HEK293 (cell line): ENCODE measurements at regions not wholly inside any gene's neighbourhood (a gene's known extent, or its start where the extent isn't known, plus 50 kb on each side); places are given as distances from the start of the nearest gene placed in this dataset.

Experiments
- CTCF ChIA-PET: fragments of 350-600 bp; formaldehyde crosslinking; extraction: SDS; loops from one replicate; lab custom pipeline; 2021; ENCODE audit warnings: antibody characterized with exemption; lab: Yijun Ruan, JAX
- POLR2A ChIA-PET: fragments of 300-600 bp; formaldehyde crosslinking; extraction: SDS; loops from one replicate; lab custom pipeline; 2020; ENCODE audit warnings: antibody characterized with exemption, inconsistent platforms; lab: Yijun Ruan, JAX
- H3K27ac ChIP-seq: fragments of 200-500 bp; sonication (Bioruptor generic); 2 replicates; pipeline ENCODE4 v1.5.1; 2014; ENCODE audit warnings: low read depth, low read length, control low read depth, inconsistent platforms; ENCODE audit errors: extremely low read depth
- H3K36me3 ChIP-seq, 2 experiments: fragments of 200-500 bp in 1 of 2; sonication (Bioruptor generic) in 1 of 2; 1 replicate in 1 of 2; 2 replicates in 1 of 2; pipeline ENCODE4 v1.5.1; 2014 to 2017; ENCODE audit warnings: inconsistent platforms in 2 of 2, low read length in 2 of 2; ENCODE audit not compliant: control insufficient read depth in 2 of 2, insufficient read depth in 1 of 2
- H3K4me1 ChIP-seq: fragments of 200-500 bp; sonication (Bioruptor generic); 2 replicates; pipeline ENCODE4 v1.5.1; 2014; ENCODE audit warnings: mild to moderate bottlenecking, low read length, inconsistent platforms; ENCODE audit not compliant: control insufficient read depth, insufficient read depth
- H3K4me3 ChIP-seq: 2 replicates; pipeline ENCODE4 v1.5.1; 2011; ENCODE audit warnings: low read depth, mild to moderate bottlenecking, control low read depth, low read length, moderate library complexity
- H3K9me3 ChIP-seq: fragments of 200-500 bp; sonication (Bioruptor generic); 2 replicates; pipeline ENCODE4 v1.5.1; 2014; ENCODE audit warnings: low read depth, low read length, inconsistent platforms; ENCODE audit not compliant: control insufficient read depth, insufficient read depth
- GFI1B ChIP-seq: fragments of 450-650 bp; formaldehyde crosslinking; IDR thresholded peaks from 2 replicates; pipeline ENCODE4 v1.5.1; 2016; ENCODE audit warnings: missing biosample characterization, missing genetic modification characterization
- MZF1 ChIP-seq: fragments of 450-650 bp; formaldehyde crosslinking; IDR thresholded peaks from 2 replicates; pipeline ENCODE4 v1.5.1; 2017; ENCODE audit warnings: missing biosample characterization, missing genetic modification characterization, borderline replicate concordance
- OSR2 ChIP-seq: fragments of 450-650 bp; formaldehyde crosslinking; IDR thresholded peaks from 2 replicates; pipeline ENCODE4 v1.5.1; 2016; ENCODE audit warnings: missing biosample characterization, missing genetic modification characterization
- OVOL3 ChIP-seq: fragments of 450-650 bp; formaldehyde crosslinking; IDR thresholded peaks from 2 replicates; pipeline ENCODE4 v1.5.1; 2016; ENCODE audit warnings: missing biosample characterization, missing genetic modification characterization
- PRDM6 ChIP-seq: fragments of 450-650 bp; formaldehyde crosslinking; IDR thresholded peaks from 2 replicates; pipeline ENCODE4 v1.5.1; 2017; ENCODE audit warnings: missing biosample characterization, missing genetic modification characterization
- REST ChIP-seq: fragments of 450-650 bp; formaldehyde crosslinking; IDR thresholded peaks from 2 replicates; pipeline ENCODE4 v1.5.1; 2016; ENCODE audit warnings: missing biosample characterization, missing genetic modification characterization
- SETDB1 ChIP-seq: IDR thresholded peaks from one replicate; pipeline ENCODE4 v1.6.1; 2017; ENCODE audit warnings: mild to moderate bottlenecking, low read length, moderate library complexity, mixed read lengths; ENCODE audit not compliant: insufficient read length
- ZFP41 ChIP-seq: fragments of 450-650 bp; formaldehyde crosslinking; IDR thresholded peaks from 2 replicates; pipeline ENCODE4 v1.5.1; 2016; ENCODE audit warnings: missing biosample characterization, missing genetic modification characterization, borderline replicate concordance
- ZNF10 ChIP-seq: fragments of 450-650 bp; formaldehyde crosslinking; IDR thresholded peaks from 2 replicates; pipeline ENCODE4 v1.5.1; 2017; ENCODE audit warnings: missing biosample characterization, missing genetic modification characterization
- ZNF169 ChIP-seq: fragments of 450-650 bp; formaldehyde crosslinking; IDR thresholded peaks from 2 replicates; pipeline ENCODE4 v1.5.1; 2016; ENCODE audit warnings: missing biosample characterization, missing genetic modification characterization
- ZNF184 ChIP-seq: fragments of 450-650 bp; IDR thresholded peaks from 2 replicates; pipeline ENCODE4 v1.5.1; 2018; ENCODE audit warnings: missing biosample characterization, mild to moderate bottlenecking, missing genetic modification characterization
- ZNF354C ChIP-seq: fragments of 450-650 bp; formaldehyde crosslinking; IDR thresholded peaks from 2 replicates; pipeline ENCODE4 v1.5.1; 2016; ENCODE audit warnings: missing biosample characterization, missing genetic modification characterization, low read depth, borderline replicate concordance
- ZNF416 ChIP-seq: fragments of 450-650 bp; formaldehyde crosslinking; IDR thresholded peaks from 2 replicates; pipeline ENCODE4 v1.5.1; 2016; ENCODE audit warnings: missing biosample characterization, missing genetic modification characterization
- ZNF518A ChIP-seq: fragments of 450-650 bp; formaldehyde crosslinking; conservative IDR thresholded peaks from 2 replicates; pipeline ENCODE4 v1.5.1; 2016; ENCODE audit warnings: low read depth, missing biosample characterization, missing genetic modification characterization
- ZNF580 ChIP-seq: fragments of 450-650 bp; formaldehyde crosslinking; IDR thresholded peaks from 2 replicates; pipeline ENCODE4 v1.5.1; 2016; ENCODE audit warnings: missing biosample characterization, missing genetic modification characterization
- ZNF843 ChIP-seq: fragments of 450-650 bp; formaldehyde crosslinking; IDR thresholded peaks from 2 replicates; pipeline ENCODE4 v1.5.1; 2016; ENCODE audit warnings: missing biosample characterization, missing genetic modification characterization
- TF ChIP-seq, protein P1 (sequence below): fragments of 450-650 bp; IDR thresholded peaks from 2 replicates; pipeline ENCODE4 v1.5.1; 2018; ENCODE audit warnings: missing biosample characterization, mild to moderate bottlenecking, missing genetic modification characterization
- TF ChIP-seq, protein P2 (sequence below): fragments of 450-650 bp; formaldehyde crosslinking; IDR thresholded peaks from 2 replicates; pipeline ENCODE4 v1.5.1; 2016; ENCODE audit warnings: missing biosample characterization, missing genetic modification characterization

GRCh38 chr4:89422441-89422990 is 114.9 kb upstream of the GPRIN3 start:
- TF ChIP-seq ZNF843 (tag by site-specific recombination), result no peak
- TF ChIP-seq, protein P1, sequence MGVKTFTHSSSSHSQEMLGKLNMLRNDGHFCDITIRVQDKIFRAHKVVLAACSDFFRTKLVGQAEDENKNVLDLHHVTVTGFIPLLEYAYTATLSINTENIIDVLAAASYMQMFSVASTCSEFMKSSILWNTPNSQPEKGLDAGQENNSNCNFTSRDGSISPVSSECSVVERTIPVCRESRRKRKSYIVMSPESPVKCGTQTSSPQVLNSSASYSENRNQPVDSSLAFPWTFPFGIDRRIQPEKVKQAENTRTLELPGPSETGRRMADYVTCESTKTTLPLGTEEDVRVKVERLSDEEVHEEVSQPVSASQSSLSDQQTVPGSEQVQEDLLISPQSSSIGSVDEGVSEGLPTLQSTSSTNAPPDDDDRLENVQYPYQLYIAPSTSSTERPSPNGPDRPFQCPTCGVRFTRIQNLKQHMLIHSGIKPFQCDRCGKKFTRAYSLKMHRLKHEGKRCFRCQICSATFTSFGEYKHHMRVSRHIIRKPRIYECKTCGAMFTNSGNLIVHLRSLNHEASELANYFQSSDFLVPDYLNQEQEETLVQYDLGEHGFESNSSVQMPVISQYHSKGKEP (tag by site-specific recombination), result no peak
- no peak for TF ChIP-seq REST
- no peak for TF ChIP-seq GFI1B (tag by site-specific recombination)
- no peak for TF ChIP-seq ZFP41 (tag by site-specific recombination)
- H3K36me3 ChIP-seq, result no peaks in the 10 kb centered on the region
- H3K27ac ChIP-seq, result no peak overlapping the region
- H3K4me1 ChIP-seq, result no peaks in the 10 kb centered on the region
- H3K4me3 ChIP-seq, result no peak overlapping the region
- H3K9me3 ChIP-seq, result no peaks in the 10 kb centered on the region
- CTCF ChIA-PET, result interaction anchor here (0.5 to 0.6 kb wide), 2 partner anchors 155 to 1024 kb away, joined by 3 to 6 read pairs; no protein-coding TSS in a partner anchor
- POLR2A ChIA-PET, result no interaction called here

- Histone ChIP-seq H3K27ac (no peak overlapping the region), H3K9me3 (no peaks in the 10 kb centered on the region), H3K36me3 (no peaks in the 10 kb centered on the region), H3K4me3 (no peak overlapping the region), H3K4me1 (no peaks in the 10 kb centered on the region)
- ChIA-PET CTCF (no interaction called here), POLR2A (no interaction called here)
- no peak for TF ChIP-seq ZNF416 (tag by site-specific recombination)
- no peak for TF ChIP-seq OSR2
- no peak for TF ChIP-seq MZF1
- TF ChIP-seq SETDB1, result no peak
- no peak for TF ChIP-seq ZNF580 (tag by site-specific recombination)
- TF ChIP-seq ZNF169 (tag by site-specific recombination), result no peak
- no peak for TF ChIP-seq ZNF518A (tag by site-specific recombination)
- TF ChIP-seq ZNF10 (tag by site-specific recombination), result no peak
- TF ChIP-seq PRDM6 (tag by site-specific recombination), result no peak
- TF ChIP-seq OVOL3 (tag by site-specific recombination), result no peak
- no peak for TF ChIP-seq ZNF354C (tag by site-specific recombination)
- TF ChIP-seq ZNF184 (tag by site-specific recombination), result no peak
- TF ChIP-seq, protein P2, sequence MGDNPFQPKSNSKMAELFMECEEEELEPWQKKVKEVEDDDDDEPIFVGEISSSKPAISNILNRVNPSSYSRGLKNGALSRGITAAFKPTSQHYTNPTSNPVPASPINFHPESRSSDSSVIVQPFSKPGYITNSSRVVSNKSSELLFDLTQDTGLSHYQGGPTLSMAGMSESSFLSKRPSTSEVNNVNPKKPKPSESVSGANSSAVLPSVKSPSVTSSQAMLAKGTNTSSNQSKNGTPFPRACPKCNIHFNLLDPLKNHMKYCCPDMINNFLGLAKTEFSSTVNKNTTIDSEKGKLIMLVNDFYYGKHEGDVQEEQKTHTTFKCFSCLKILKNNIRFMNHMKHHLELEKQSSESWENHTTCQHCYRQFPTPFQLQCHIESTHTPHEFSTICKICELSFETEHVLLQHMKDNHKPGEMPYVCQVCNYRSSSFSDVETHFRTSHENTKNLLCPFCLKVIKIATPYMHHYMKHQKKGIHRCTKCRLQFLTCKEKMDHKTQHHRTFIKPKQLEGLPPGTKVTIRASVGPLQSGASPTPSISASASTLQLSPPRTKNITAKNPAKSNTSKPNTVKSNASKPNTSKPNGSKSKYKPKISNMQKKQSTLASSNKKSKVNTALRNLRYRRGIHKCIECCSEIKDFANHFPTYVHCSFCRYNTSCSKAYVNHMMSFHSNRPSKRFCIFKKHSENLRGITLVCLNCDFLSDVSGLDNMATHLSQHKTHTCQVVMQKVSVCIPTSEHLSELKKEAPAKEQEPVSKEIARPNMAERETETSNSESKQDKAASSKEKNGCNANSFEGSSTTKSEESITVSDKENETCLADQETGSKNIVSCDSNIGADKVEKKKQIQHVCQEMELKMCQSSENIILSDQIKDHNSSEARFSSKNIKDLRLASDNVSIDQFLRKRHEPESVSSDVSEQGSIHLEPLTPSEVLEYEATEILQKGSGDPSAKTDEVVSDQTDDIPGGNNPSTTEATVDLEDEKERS (tag by site-specific recombination), result no peak
Observed at GRCh38 chr4:89420507-89420906, 112.9 kb upstream of the GPRIN3 start.
